Spleen (tissue), 11 donors: ENCODE measurements at regions not wholly inside any gene's neighbourhood (a gene's known extent, or its start where the extent isn't known, plus 50 kb on each side); places are given as distances from the start of the nearest gene placed in this dataset.

ENCODE experiments used
- DNase-seq: peaks from one replicate; pipeline ENCODE4 v3.0.0-alpha.2; 2020
- H3K27ac ChIP-seq, 8 donors: fragments of 200-600 bp; sonication (generic) in 7 of 8; 1 replicate in 4 of 8; 2 replicates in 4 of 8; pipeline versions ENCODE4 v1.5.0 to v1.8.0; 2016 to 2021; ENCODE audit warnings: inconsistent platforms in 4 of 8, mild to moderate bottlenecking in 4 of 8, moderate library complexity in 1 of 8
- H3K27me3 ChIP-seq, 7 donors: fragments of 200-600 bp; sonication (generic) in 6 of 7; replicated peaks in 1 of 7; 1 replicate in 4 of 7; 2 replicates in 3 of 7; pipeline versions ENCODE4 v1.5.0 to v1.8.0; 2016 to 2021; ENCODE audit warnings: inconsistent platforms in 3 of 7, mild to moderate bottlenecking in 1 of 7
- H3K36me3 ChIP-seq, 6 donors: fragments of 200-600 bp; sonication (generic) in 5 of 6; 1 replicate in 4 of 6; 2 replicates in 2 of 6; pipeline versions ENCODE4 v1.5.0 to v1.8.0; 2016 to 2021; ENCODE audit warnings: inconsistent platforms in 2 of 6
- H3K4me1 ChIP-seq, 6 donors: fragments of 200-600 bp; sonication (generic) in 5 of 6; 1 replicate in 3 of 6; 2 replicates in 3 of 6; pipeline versions ENCODE4 v1.5.0 to v1.8.0; 2016 to 2021; ENCODE audit warnings: inconsistent platforms in 3 of 6
- H3K4me3 ChIP-seq, 8 donors: fragments of 200-600 bp; sonication (generic) in 7 of 8; 1 replicate in 4 of 8; 2 replicates in 4 of 8; pipeline versions ENCODE4 v1.5.0 to v1.8.0; 2016 to 2021; ENCODE audit warnings: inconsistent platforms in 4 of 8, mild to moderate bottlenecking in 4 of 8, moderate library complexity in 2 of 8
- H3K9me3 ChIP-seq, 8 donors: fragments of 200-600 bp; sonication (generic) in 7 of 8; 1 replicate in 4 of 8; 2 replicates in 4 of 8; pipeline versions ENCODE4 v1.5.0 to v1.8.0; 2016 to 2021; ENCODE audit warnings: inconsistent platforms in 4 of 8
- CTCF ChIP-seq, 11 experiments: fragments of 200-600 bp in 7 of 11; fragments of 450-650 bp in 4 of 11; sonication (generic) in 4 of 11; IDR thresholded peaks in 8 of 11; conservative IDR thresholded peaks in 3 of 11; 1 replicate in 7 of 11; 2 replicates in 4 of 11; pipeline versions ENCODE4 v1.4.0 to v1.8.0; 2016 to 2021; ENCODE audit warnings: antibody characterized with exemption in 11 of 11, inconsistent platforms in 4 of 11, mild to moderate bottlenecking in 1 of 11
- POLR2A ChIP-seq, 3 donors: fragments of 450-650 bp; IDR thresholded peaks; one replicate each; pipeline ENCODE4 v1.5.1; 2017; ENCODE audit warnings: antibody characterized with exemption in 3 of 3, mild to moderate bottlenecking in 1 of 3
- POLR2AphosphoS5 ChIP-seq, 3 donors: sonication (generic); formaldehyde crosslinking; IDR thresholded peaks; one replicate each; pipeline ENCODE4 v1.5.1; 2017; ENCODE audit warnings: antibody characterized with exemption in 3 of 3
- WGBS, 5 donors: extraction: QIAGEN DNeasy Blood & Tissue Kit in 3 of 5; methylation state at CpG; one replicate each; pipeline versions ENCODE4 v1.1.5 to v1.1.7; 2013 to 2018; 5-methylcytosine and 5-hydroxymethylcytosine counted together
- intact Hi-C: fragments of 100-400 bp; cut with DNase I; formaldehyde crosslinking; loops from one replicate; pipeline ENCODE4 v1.15.0; 2023; ENCODE audit warnings: low total_unique reads
- donor health status: healthy with polysubstance abuse.
- donor health status: DM: no; HTN: no; CAD: no; lungs with moderate emphysema.
- donor health status: DM: no; HTN: no; CAD: no.
- donor health status: Bipolar disorder and iron deficiency.
- donor health status: healthy.
- donor health status: DM: no; HTN: no; CAD: no.
- donor health status: DM: yes; HTN: yes; CAD: no.

DNA sequence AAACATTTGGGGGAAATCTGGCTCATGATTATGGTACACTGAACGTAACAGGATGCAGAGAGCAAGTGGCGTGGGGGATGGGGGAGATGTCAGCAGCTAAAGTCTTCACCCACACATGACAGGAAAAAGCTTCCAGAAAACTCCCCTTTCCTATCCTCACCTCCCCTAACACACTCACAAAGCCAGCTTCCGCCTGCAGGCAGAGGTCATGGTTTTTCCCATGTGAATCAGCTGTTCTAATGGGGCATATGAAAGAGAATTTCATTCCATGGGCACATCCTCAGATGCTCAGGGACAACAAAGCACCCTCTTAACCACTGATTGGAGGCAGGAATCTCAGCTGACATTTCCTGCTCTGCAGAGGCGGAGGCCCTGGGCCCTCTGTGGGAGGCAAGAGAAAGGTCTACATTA lies 129.1 kb downstream of the TSN start:
- TF ChIP-seq POLR2AphosphoS5 (IDR thresholded peaks at IDR 0.05) (peak in 1 of 3 donors; percentile 68), POLR2A (IDR thresholded peaks at IDR 0.05) (no peak)
- H3K4me3 ChIP-seq = no peak overlapping the region
- H3K9me3 ChIP-seq = peaks cover 0 to 2% (median 0%) of the 10 kb centered on the region in 8 donors
- peak overlapping the region in 4 of 8 donors; percentile 1 to 59 (median 12) for H3K27ac ChIP-seq
- DNase-seq = no peak
- no peaks in the 10 kb centered on the region for H3K36me3 ChIP-seq
- intact Hi-C loops = no loop called here
- no peaks in the 10 kb centered on the region for H3K27me3 ChIP-seq
- WGBS, 5 donors = 46 to 80% (median 63%) methylated on average over 4 of the region's 4 CpGs
- peaks cover 0 to 16% (median 0%) of the 10 kb centered on the region in 6 donors for H3K4me1 ChIP-seq

DNA sequence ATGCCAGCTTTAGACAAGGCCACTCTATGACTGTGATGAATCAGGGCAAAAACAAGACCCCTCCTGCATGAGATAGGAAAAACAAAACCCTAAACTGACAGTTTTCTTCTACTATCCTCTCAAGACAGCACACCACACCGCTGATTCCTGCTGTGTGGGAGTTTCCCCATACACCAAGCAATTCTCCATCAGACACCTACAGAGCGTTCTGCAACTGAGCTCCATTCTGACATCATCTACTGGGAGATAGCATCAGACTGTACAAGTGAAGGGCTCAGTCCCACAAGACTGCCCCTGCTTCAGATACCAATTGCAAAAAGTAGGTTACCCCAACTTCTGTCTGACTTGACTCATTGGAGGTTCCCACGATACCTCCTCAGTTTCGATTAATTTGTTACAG lies 130.6 kb downstream of the TSN start:
- H3K27me3 ChIP-seq = no peaks in the 10 kb centered on the region
- no peak for DNase-seq
- no peak overlapping the region for H3K4me3 ChIP-seq
- TF ChIP-seq POLR2A (IDR thresholded peaks at IDR 0.05) (no peak), CTCF (IDR thresholded peaks at IDR 0.05 in 8 of 11, conservative IDR thresholded peaks at IDR 0.05 in 3 of 11) (no peak), POLR2AphosphoS5 (IDR thresholded peaks at IDR 0.05) (no peak)
- 86 to 94% (median 91%) methylated on average over 4 of the region's 4 CpGs for WGBS, 5 donors
- H3K4me1 ChIP-seq = peaks cover 0 to 16% (median 0%) of the 10 kb centered on the region in 6 donors
- intact Hi-C loops = no loop called here
- H3K36me3 ChIP-seq = no peaks in the 10 kb centered on the region
- H3K27ac ChIP-seq = no peak overlapping the region
- H3K9me3 ChIP-seq = no peaks in the 10 kb centered on the region

DNA sequence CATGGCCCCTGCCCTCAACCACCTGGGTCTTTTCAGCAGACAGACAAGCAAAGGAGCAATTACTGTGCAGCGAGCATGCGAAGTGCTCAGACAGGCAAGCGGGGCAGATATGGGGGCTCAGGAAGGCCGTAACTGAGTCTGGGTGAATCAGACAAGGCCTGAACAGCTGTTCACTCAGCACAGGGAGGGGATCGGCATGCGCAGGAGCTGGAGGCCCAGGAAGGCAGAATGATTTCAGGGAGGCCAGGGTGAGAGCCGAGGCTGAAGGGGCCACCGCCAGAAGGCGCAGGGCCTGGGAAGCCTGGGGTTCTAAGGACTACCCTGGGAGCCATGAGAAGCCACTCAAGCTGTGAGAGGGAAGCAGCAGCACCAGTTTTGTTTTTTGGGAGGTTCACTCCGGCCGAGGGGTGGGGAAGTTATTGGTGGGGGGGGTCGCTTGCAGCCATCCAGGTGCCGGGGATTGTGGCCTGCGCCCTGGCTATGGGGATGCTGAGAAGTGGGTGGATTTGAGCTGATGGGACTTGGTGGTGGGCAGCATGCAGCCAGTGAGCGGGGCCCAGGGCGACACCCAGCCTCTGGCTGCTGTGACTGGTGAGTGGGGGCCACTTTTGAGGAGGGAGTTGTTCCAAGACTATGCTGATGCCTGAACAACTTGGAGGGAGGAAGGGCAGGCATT lies 132.2 kb downstream of the TSN start:
- TF ChIP-seq POLR2AphosphoS5 (IDR thresholded peaks at IDR 0.05) = no peak
- no peak for TF ChIP-seq POLR2A (IDR thresholded peaks at IDR 0.05)
- no peak for TF ChIP-seq CTCF (IDR thresholded peaks at IDR 0.05 in 8 of 11, conservative IDR thresholded peaks at IDR 0.05 in 3 of 11)
- H3K4me1 ChIP-seq = peaks cover 0 to 16% (median 0%) of the 10 kb centered on the region in 6 donors
- intact Hi-C loops = no loop called here
- H3K27ac ChIP-seq = no peak overlapping the region
- H3K4me3 ChIP-seq = no peak overlapping the region
- H3K27me3 ChIP-seq = no peaks in the 10 kb centered on the region
- DNase-seq = no peak
- no peaks in the 10 kb centered on the region for H3K9me3 ChIP-seq
- no peaks in the 10 kb centered on the region for H3K36me3 ChIP-seq
- WGBS, 5 donors = 86 to 93% (median 92%) methylated on average over 15 to 16 of the region's 16 CpGs

DNA sequence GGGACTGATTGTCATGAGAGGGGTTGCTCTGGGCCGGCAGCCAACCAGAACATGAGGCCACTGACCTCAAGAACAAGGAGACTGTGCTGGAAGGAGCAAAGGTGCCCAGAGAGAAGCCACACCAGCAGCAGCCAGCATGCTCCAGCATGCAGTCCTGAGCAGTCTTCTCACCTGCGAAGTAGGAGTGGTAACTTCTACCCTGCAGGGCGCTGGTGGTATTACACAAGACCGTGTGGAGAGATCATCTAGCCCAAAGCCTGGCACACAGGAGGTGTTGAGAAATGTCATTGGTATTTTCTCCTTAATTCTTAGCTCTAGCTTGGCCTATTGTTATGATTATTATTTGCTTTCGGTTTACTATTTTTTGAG lies 132.7 kb downstream of the TSN start:
- Histone ChIP-seq H3K27ac (no peak overlapping the region), H3K27me3 (no peaks in the 10 kb centered on the region), H3K4me3 (no peak overlapping the region), H3K36me3 (no peaks in the 10 kb centered on the region), H3K4me1 (peaks cover 0 to 16% (median 0%) of the 10 kb centered on the region in 6 donors), H3K9me3 (no peaks in the 10 kb centered on the region)
- intact Hi-C loops = no loop called here
- WGBS, 5 donors = 73 to 90% (median 76%) methylated on average over 5 of the region's 5 CpGs
- TF ChIP-seq POLR2AphosphoS5 (IDR thresholded peaks at IDR 0.05) (no peak), CTCF (IDR thresholded peaks at IDR 0.05 in 8 of 11, conservative IDR thresholded peaks at IDR 0.05 in 3 of 11) (peak in 4 of 11 experiments; percentile 22 to 43 (median 30)), POLR2A (IDR thresholded peaks at IDR 0.05) (no peak)
- DNase-seq = no peak
